Ishikawa (cell line): ENCODE measurements at regions not wholly inside any gene's neighbourhood (a gene's known extent, or its start where the extent isn't known, plus 50 kb on each side); places are given as distances from the start of the nearest gene placed in this dataset.

Experiments used
- CEBPB ChIP-seq: IDR thresholded peaks from 2 replicates; pipeline ENCODE4 v1.6.1; 2012
- CREB1 ChIP-seq: IDR thresholded peaks from 2 replicates; pipeline ENCODE4 v1.6.1; 2012; ENCODE audit warnings: low read depth
- EGR1 ChIP-seq: IDR thresholded peaks from 2 replicates; pipeline ENCODE4 v1.6.1; 2012
- EP300 ChIP-seq: IDR thresholded peaks from 2 replicates; pipeline ENCODE4 v1.6.1; 2012; ENCODE audit warnings: borderline replicate concordance
- FOXM1 ChIP-seq: IDR thresholded peaks from 2 replicates; pipeline ENCODE4 v1.6.1; 2012; ENCODE audit warnings: low read depth, borderline replicate concordance
- MAX ChIP-seq: IDR thresholded peaks from 2 replicates; pipeline ENCODE4 v1.6.1; 2012
- NFIC ChIP-seq: IDR thresholded peaks from 2 replicates; pipeline ENCODE4 v1.6.1; 2012
- RAD21 ChIP-seq: IDR thresholded peaks from 2 replicates; pipeline ENCODE4 v1.6.1; 2012; ENCODE audit warnings: low read depth
- REST ChIP-seq: IDR thresholded peaks from 2 replicates; pipeline ENCODE4 v1.6.1; 2012; ENCODE audit warnings: low read depth, mild to moderate bottlenecking
- TAF1 ChIP-seq: IDR thresholded peaks from 2 replicates; pipeline ENCODE4 v1.6.1; 2012; ENCODE audit warnings: low read depth, mild to moderate bottlenecking
- TCF12 ChIP-seq: IDR thresholded peaks from 2 replicates; pipeline ENCODE4 v1.6.1; 2012; ENCODE audit warnings: low read depth
- TEAD4 ChIP-seq: IDR thresholded peaks from 2 replicates; pipeline ENCODE4 v1.6.1; 2012
- USF1 ChIP-seq: IDR thresholded peaks from 2 replicates; pipeline ENCODE4 v1.6.1; 2012
- YY1 ChIP-seq: IDR thresholded peaks from 2 replicates; pipeline ENCODE4 v1.6.1; 2012; ENCODE audit warnings: low read depth
- ZBTB7A ChIP-seq: IDR thresholded peaks from 2 replicates; pipeline ENCODE4 v1.6.1; 2012; ENCODE audit warnings: low read depth

- TF ChIP-seq ZBTB7A (no peak), MAX (no peak), USF1 (no peak), CEBPB (no peak), EP300 (peak; percentile 46; the same call in 1 of the 2 replicates), CREB1 (no peak), FOXM1 (peak; percentile 48; the same call in 1 of the 2 replicates), TCF12 (no peak), REST (no peak), NFIC (0 out of 2 replicates have a peak, but pooled peaks have one; percentile 15), TAF1 (no peak), EGR1 (no peak), TEAD4 (0 out of 2 replicates have a peak, but pooled peaks have one; percentile 16), YY1 (no peak), RAD21 (no peak)
Observed at GRCh38 chr4:18938343-18939099, 917.0 kb upstream of the LCORL start.

GRCh38 chr4:18937746-18938145 lies 916.2 kb upstream of the LCORL start:
- no peak for TF ChIP-seq CREB1
- TF ChIP-seq CEBPB = peak; percentile 38; the same call in 1 of the 2 replicates
- TF ChIP-seq EP300 = no peak
- no peak for TF ChIP-seq USF1

GRCh38 chr4:18937080-18937479 lies 915.5 kb upstream of the LCORL start:
- no peak for TF ChIP-seq CREB1
- TF ChIP-seq EGR1 = no peak
- no peak for TF ChIP-seq TAF1
- TF ChIP-seq MAX = no peak
- no peak for TF ChIP-seq USF1
- no peak for TF ChIP-seq RAD21
- TF ChIP-seq REST = no peak
- no peak for TF ChIP-seq TEAD4
- TF ChIP-seq TCF12 = no peak
- TF ChIP-seq EP300 = no peak
- TF ChIP-seq ZBTB7A = no peak
- no peak for TF ChIP-seq NFIC
- no peak for TF ChIP-seq FOXM1

- TF ChIP-seq REST (no peak), NFIC (peak; percentile 88), TCF12 (peak; percentile 94), TAF1 (no peak), MAX (peak; percentile 59; the same call in 1 of the 2 replicates), TEAD4 (peak; percentile 89), USF1 (no peak), ZBTB7A (no peak), CEBPB (peak; percentile 74; the same call in 1 of the 2 replicates), EGR1 (peak; percentile 62; the same call in 1 of the 2 replicates), CREB1 (no peak), RAD21 (peak; percentile 33; the same call in 1 of the 2 replicates), FOXM1 (peak; percentile 93), EP300 (peak; percentile 92), YY1 (0 out of 2 replicates have a peak, but pooled peaks have one; percentile 35)
Observed at GRCh38 chr4:18935659-18936345, 914.2 kb upstream of the LCORL start.
